ENCODE measurements at regions not wholly inside any gene's neighbourhood (a gene's known extent, or its start where the extent isn't known, plus 50 kb on each side); places are given as distances from the start of the nearest gene placed in this dataset.
"Not testable (repeated sequence)": the region's sequence is repeated elsewhere in the genome, so short reads cannot be mapped to it uniquely, and the experiment has no call there.

DNA sequence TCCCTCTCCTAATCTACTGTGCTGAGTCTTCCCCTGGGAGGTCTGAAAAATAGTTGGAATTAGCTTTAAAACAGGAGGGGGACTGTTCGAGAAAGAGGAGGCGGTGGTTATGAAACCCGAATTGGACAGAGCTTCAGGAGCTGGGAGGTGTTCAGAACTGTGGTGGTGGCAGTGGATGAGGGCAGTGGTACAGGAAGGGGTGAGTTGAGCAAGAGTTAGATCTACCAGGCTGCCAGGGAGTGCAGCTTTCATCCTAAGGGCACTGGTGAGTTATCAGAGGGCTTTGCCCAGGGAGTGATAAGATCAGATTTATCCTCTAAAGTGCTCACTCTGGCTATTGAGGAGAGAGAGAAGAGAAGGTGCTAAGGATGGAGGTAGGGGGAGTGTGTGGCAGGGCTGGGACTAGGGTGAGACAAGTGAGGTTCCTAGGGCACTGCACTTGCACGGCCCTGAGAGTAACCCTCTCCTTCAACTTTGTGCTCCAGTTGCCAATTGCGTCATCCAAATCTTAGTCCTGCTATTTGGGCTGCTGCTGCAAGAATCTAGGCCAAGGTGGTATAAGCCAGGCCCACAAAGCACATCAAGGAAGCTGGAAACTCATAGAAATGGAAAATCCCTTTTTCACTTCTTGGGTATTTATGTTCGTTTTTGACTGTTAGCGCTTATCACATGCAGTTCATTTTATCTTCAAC, 540.3 kb downstream of the XYLT1 start:
- Histone ChIP-seq H3K27me3 (no peaks in the 10 kb centered on the region), H3K27ac (no peak overlapping the region), H3K4me3 (no peak overlapping the region), H3K9me3 (no peaks in the 10 kb centered on the region), H3K4me1 (no peaks in the 10 kb centered on the region), H3K36me3 (ENCODE audit: low read depth, missing control alignments) (no peaks in the 10 kb centered on the region)
- intact Hi-C loops (cut with DNase I; ENCODE audit: low total_unique reads): no loop called here
- 72 to 73% methylated on average over 7 of the region's 7 CpGs for WGBS, 2 donors
- DNase-seq: no peak
- TF ChIP-seq POLR2A (IDR thresholded peaks at IDR 0.05): no peak
- TF ChIP-seq, protein P1, sequence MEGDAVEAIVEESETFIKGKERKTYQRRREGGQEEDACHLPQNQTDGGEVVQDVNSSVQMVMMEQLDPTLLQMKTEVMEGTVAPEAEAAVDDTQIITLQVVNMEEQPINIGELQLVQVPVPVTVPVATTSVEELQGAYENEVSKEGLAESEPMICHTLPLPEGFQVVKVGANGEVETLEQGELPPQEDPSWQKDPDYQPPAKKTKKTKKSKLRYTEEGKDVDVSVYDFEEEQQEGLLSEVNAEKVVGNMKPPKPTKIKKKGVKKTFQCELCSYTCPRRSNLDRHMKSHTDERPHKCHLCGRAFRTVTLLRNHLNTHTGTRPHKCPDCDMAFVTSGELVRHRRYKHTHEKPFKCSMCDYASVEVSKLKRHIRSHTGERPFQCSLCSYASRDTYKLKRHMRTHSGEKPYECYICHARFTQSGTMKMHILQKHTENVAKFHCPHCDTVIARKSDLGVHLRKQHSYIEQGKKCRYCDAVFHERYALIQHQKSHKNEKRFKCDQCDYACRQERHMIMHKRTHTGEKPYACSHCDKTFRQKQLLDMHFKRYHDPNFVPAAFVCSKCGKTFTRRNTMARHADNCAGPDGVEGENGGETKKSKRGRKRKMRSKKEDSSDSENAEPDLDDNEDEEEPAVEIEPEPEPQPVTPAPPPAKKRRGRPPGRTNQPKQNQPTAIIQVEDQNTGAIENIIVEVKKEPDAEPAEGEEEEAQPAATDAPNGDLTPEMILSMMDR (IDR thresholded peaks at IDR 0.05): no peak

DNA sequence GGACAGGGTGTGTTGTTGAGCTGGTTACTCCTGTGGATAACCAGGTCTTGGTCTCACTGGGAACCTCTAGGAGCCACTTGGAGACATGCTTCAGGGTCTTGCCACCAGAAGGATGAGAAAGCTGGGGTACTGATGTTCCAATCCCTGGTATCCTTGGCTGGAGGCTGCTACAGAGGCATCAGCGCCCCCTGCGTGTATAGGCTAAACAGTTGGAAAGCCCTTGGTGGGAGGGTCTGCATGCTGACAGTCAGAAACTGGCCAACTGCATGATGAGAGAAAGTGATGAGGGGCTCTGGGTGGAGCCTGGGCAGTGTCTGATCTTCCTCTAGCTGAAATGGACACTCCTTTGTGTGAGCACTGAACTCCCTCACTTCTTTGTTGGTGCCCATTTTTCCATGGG, 536.9 kb downstream of the XYLT1 start:
- Histone ChIP-seq H3K4me1 (no peaks in the 10 kb centered on the region), H3K27ac (no peak overlapping the region), H3K27me3 (no peaks in the 10 kb centered on the region), H3K36me3 (ENCODE audit: low read depth, missing control alignments) (no peaks in the 10 kb centered on the region), H3K9me3 (no peaks in the 10 kb centered on the region), H3K4me3 (no peak overlapping the region)
- WGBS, 2 donors: 57 to 67% methylated on average over 2 of the region's 2 CpGs
- no peak for DNase-seq
- intact Hi-C loops (cut with DNase I; ENCODE audit: low total_unique reads): no loop called here
- no peak for TF ChIP-seq POLR2A (IDR thresholded peaks at IDR 0.05)
- TF ChIP-seq, protein P1 (IDR thresholded peaks at IDR 0.05): no peak

DNA sequence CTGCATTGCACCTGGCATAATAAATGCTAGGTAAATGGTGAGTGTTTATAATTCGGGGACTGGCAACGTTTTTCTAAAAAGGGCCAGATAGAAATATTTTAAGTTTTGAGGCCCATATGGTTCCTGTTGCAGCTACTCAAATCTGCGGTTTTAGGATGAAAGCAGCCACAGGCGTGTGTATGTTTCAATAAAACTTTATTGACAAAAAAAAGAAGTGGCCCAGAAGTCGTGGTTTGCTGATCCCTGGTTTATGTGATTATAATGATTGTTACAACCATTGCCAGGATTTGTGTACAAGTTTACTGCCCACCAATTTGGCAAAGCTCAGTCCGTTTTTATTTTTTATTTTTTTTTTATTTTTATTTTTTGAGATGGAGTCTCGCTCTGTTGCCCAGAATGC, 536.1 kb downstream of the XYLT1 start:
- WGBS, 2 donors: 61 to 79% methylated on average over 7 of the region's 7 CpGs
- Histone ChIP-seq H3K4me1 (no peaks in the 10 kb centered on the region), H3K9me3 (no peaks in the 10 kb centered on the region), H3K27me3 (no peaks in the 10 kb centered on the region), H3K4me3 (no peak overlapping the region), H3K36me3 (ENCODE audit: low read depth, missing control alignments) (no peaks in the 10 kb centered on the region), H3K27ac (no peak overlapping the region)
- DNase-seq: no peak
- no peak for TF ChIP-seq POLR2A (IDR thresholded peaks at IDR 0.05)
- TF ChIP-seq, protein P1 (IDR thresholded peaks at IDR 0.05): no peak
- intact Hi-C loops (cut with DNase I; ENCODE audit: low total_unique reads): no loop called here

DNA sequence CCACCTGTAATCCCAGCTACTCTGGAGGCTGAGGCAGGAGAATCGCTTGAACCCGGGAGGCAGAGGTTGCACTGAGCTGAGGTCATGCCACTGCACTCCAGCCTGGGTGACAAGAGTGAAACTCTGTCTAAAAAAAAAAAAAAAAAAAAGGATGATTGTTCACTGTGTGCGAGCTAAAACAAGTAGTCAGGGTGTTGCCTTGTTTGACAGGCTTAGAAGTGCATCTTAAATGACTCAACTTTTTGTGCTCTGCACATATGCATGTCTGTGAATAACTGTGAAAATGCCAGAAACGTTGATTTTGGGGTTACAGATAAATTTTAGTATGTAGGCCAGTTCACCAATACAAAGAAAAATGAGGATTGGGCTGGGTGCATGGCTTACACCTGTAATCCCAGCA, 534.9 kb downstream of the XYLT1 start:
- intact Hi-C loops (cut with DNase I; ENCODE audit: low total_unique reads); H3K4me1 ChIP-seq; H3K36me3 ChIP-seq (ENCODE audit: low read depth, missing control alignments); H3K27me3 ChIP-seq; DNase-seq; H3K4me3 ChIP-seq; H3K27ac ChIP-seq; H3K9me3 ChIP-seq: not testable (repeated sequence)
- WGBS, 2 donors: 92 to 96% methylated on average over 4 of the region's 4 CpGs

DNA sequence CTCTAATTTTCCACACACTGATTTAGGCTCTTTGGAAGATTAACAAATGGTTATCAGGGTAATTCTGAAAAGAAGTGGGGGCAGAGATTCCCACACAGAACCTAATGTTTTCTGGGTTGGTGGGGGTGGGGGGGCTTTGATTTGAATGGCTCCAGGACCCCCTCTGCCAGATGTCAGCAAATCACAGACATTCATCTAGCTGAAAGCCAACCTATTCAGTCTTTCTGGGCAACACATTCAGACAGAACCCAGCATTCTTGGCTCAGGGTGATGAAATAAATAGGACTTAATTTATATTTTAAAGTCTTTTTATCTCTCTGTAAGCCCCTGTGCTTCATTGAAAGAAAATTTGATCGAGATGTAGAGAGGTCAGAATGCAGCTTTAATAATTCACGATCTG, 533.2 kb downstream of the XYLT1 start:
- Histone ChIP-seq H3K9me3 (no peaks in the 10 kb centered on the region), H3K36me3 (ENCODE audit: low read depth, missing control alignments) (no peaks in the 10 kb centered on the region), H3K27me3 (no peaks in the 10 kb centered on the region), H3K27ac (no peak overlapping the region), H3K4me3 (no peak overlapping the region), H3K4me1 (no peaks in the 10 kb centered on the region)
- intact Hi-C loops (cut with DNase I; ENCODE audit: low total_unique reads): no loop called here
- DNase-seq: no peak
- no peak for TF ChIP-seq POLR2A (IDR thresholded peaks at IDR 0.05)
- TF ChIP-seq, protein P1 (IDR thresholded peaks at IDR 0.05): no peak
- 24 to 45% methylated on average over 2 of the region's 2 CpGs for WGBS, 2 donors

All from testis (tissue), 2 donors.